OCI-LY7 (cell line): ENCODE measurements at regions not wholly inside any gene's neighbourhood (a gene's known extent, or its start where the extent isn't known, plus 50 kb on each side); places are given as distances from the start of the nearest gene placed in this dataset.

Experiments used
- BruUV-seq: library from RNA; stranded (reverse); fragments of 400-500 nt; replicated peaks from 2 replicates; lab custom pipeline; 2021; lab: Mats Ljungman, UMichigan
- CTCF ChIA-PET: fragments of 300-600 bp; sonication (Branson Sonifier 250); formaldehyde crosslinking; loops from one replicate; lab custom pipeline; 2022; ENCODE audit warnings: antibody characterized with exemption; ENCODE audit not compliant: unreplicated experiment; lab: Charles Lee
- POLR2A ChIA-PET: fragments of 300-600 bp; sonication (Branson Sonifier 250); formaldehyde crosslinking; loops from one replicate; lab custom pipeline; 2022; ENCODE audit warnings: antibody characterized with exemption; lab: Charles Lee
- DNase-seq: peaks from one replicate; pipeline ENCODE4 v3.0.0-alpha.2; 2015; ENCODE audit warnings: low spot score
- H2AFZ ChIP-seq: fragments of 200-600 bp; sonication (generic), shearing (Covaris generic); 2 replicates; pipeline ENCODE4 v1.6.1; 2014; ENCODE audit warnings: mild to moderate bottlenecking, antibody characterized with exemption, low read length, moderate library complexity
- H3K27ac ChIP-seq: fragments of 200-600 bp; sonication (generic); 2 replicates; pipeline ENCODE4 v1.5.1; 2014; ENCODE audit warnings: mixed run types, low read depth, mild to moderate bottlenecking, moderate library complexity, low read length, inconsistent platforms; ENCODE audit not compliant: poor library complexity, severe bottlenecking
- H3K36me3 ChIP-seq: fragments of 200-600 bp; sonication (generic); 2 replicates; pipeline ENCODE4 v1.6.1; 2014; ENCODE audit warnings: mild to moderate bottlenecking, antibody characterized with exemption, low read length, moderate library complexity, mixed read lengths; ENCODE audit not compliant: insufficient read depth
- H3K4me1 ChIP-seq: fragments of 200-600 bp; sonication (generic); 2 replicates; pipeline ENCODE4 v1.5.1; 2014; ENCODE audit warnings: mild to moderate bottlenecking, low read length; ENCODE audit not compliant: insufficient read depth, poor library complexity, severe bottlenecking
- H3K4me2 ChIP-seq: fragments of 200-600 bp; sonication (generic); 2 replicates; pipeline ENCODE4 v1.6.1; 2014; ENCODE audit warnings: mild to moderate bottlenecking, low read length
- H3K4me3 ChIP-seq: fragments of 200-600 bp; sonication (generic); 2 replicates; pipeline ENCODE4 v1.5.1; 2014; ENCODE audit warnings: mild to moderate bottlenecking, low read depth, low read length; ENCODE audit not compliant: poor library complexity, severe bottlenecking
- H3K79me2 ChIP-seq: fragments of 200-600 bp; sonication (generic); 2 replicates; pipeline ENCODE4 v1.6.1; 2016; ENCODE audit warnings: low read depth, mild to moderate bottlenecking, low read length, moderate library complexity, mixed read lengths; ENCODE audit not compliant: insufficient read depth
- H3K9me2 ChIP-seq: fragments of 200-600 bp; sonication (generic); 2 replicates; pipeline ENCODE4 v1.6.1; 2016; ENCODE audit warnings: mild to moderate bottlenecking, low read length, mixed read lengths; ENCODE audit not compliant: insufficient read depth
- H3K9me3 ChIP-seq: fragments of 200-600 bp; sonication (generic); 2 replicates; pipeline ENCODE4 v1.6.1; 2014; ENCODE audit warnings: mild to moderate bottlenecking, mixed run types, low read length, mixed read lengths
- H4K20me1 ChIP-seq: fragments of 200-600 bp; sonication (generic); 2 replicates; pipeline ENCODE4 v1.6.1; 2014; ENCODE audit warnings: mild to moderate bottlenecking, antibody characterized with exemption, low read length, moderate library complexity, mixed read lengths; ENCODE audit not compliant: insufficient read depth
- EZH2phosphoT487 ChIP-seq: fragments of 200-600 bp; sonication (generic); IDR thresholded peaks from 2 replicates; pipeline ENCODE4 v1.6.1; 2018; ENCODE audit warnings: low read depth, borderline replicate concordance, mild to moderate bottlenecking, mixed run types, antibody characterized with exemption, low read length, moderate library complexity, mixed read lengths
- intact Hi-C: fragments of 100-400 bp; cut with micrococcal nuclease; formaldehyde crosslinking; loops from one replicate; pipeline ENCODE4 v1.10.0; 2022; ENCODE audit not compliant: unreplicated experiment
- TF ChIP-seq, protein P1 (sequence below): fragments of 200-600 bp; sonication (generic); conservative IDR thresholded peaks from 2 replicates; pipeline ENCODE4 v1.5.1; 2014; ENCODE audit warnings: mild to moderate bottlenecking, antibody characterized with exemption, low read length, moderate library complexity, mixed read lengths

GRCh38 chr4:18180892-18181291, 159.3 kb upstream of the LCORL start:
- H3K79me2 ChIP-seq, result no peaks in the 10 kb centered on the region
- no peaks in the 10 kb centered on the region for H3K36me3 ChIP-seq
- no peak overlapping the region for H2AFZ ChIP-seq
- H3K27ac ChIP-seq, result no peak overlapping the region
- H3K4me1 ChIP-seq, result no peaks in the 10 kb centered on the region
- DNase-seq, result no peak
- no peaks in the 10 kb centered on the region for H3K9me2 ChIP-seq
- no peak overlapping the region for H3K4me2 ChIP-seq
- CTCF ChIA-PET, result no interaction called here
- intact Hi-C loops, result no loop called here
- POLR2A ChIA-PET, result interaction anchor here (1.4 kb wide), 1 partner anchor 13 kb away, joined by 3 read pairs; no protein-coding TSS in a partner anchor
- no peaks in the 10 kb centered on the region for H4K20me1 ChIP-seq
- TF ChIP-seq EZH2phosphoT487, result no peak
- TF ChIP-seq, protein P1, sequence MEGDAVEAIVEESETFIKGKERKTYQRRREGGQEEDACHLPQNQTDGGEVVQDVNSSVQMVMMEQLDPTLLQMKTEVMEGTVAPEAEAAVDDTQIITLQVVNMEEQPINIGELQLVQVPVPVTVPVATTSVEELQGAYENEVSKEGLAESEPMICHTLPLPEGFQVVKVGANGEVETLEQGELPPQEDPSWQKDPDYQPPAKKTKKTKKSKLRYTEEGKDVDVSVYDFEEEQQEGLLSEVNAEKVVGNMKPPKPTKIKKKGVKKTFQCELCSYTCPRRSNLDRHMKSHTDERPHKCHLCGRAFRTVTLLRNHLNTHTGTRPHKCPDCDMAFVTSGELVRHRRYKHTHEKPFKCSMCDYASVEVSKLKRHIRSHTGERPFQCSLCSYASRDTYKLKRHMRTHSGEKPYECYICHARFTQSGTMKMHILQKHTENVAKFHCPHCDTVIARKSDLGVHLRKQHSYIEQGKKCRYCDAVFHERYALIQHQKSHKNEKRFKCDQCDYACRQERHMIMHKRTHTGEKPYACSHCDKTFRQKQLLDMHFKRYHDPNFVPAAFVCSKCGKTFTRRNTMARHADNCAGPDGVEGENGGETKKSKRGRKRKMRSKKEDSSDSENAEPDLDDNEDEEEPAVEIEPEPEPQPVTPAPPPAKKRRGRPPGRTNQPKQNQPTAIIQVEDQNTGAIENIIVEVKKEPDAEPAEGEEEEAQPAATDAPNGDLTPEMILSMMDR, result no peak
- H3K4me3 ChIP-seq, result no peak overlapping the region
- no TSS peak for BruUV-seq
- no peaks in the 10 kb centered on the region for H3K9me3 ChIP-seq

- intact Hi-C loops, result no loop called here
- no TSS peak for BruUV-seq
- no peak overlapping the region for H3K4me2 ChIP-seq
- no peak overlapping the region for H3K4me3 ChIP-seq
- ChIA-PET POLR2A (interaction anchor here (0.8 to 1.4 kb wide), 3 partner anchors 12 to 39 kb away, joined by 3 to 4 read pairs (median 3); no protein-coding TSS in a partner anchor), CTCF (no interaction called here)
- no peak for DNase-seq
- H3K9me2 ChIP-seq, result no peaks in the 10 kb centered on the region
- no peak overlapping the region for H2AFZ ChIP-seq
- no peaks in the 10 kb centered on the region for H3K79me2 ChIP-seq
- H3K36me3 ChIP-seq, result no peaks in the 10 kb centered on the region
- H3K9me3 ChIP-seq, result no peaks in the 10 kb centered on the region
- no peak overlapping the region for H3K27ac ChIP-seq
- no peaks in the 10 kb centered on the region for H3K4me1 ChIP-seq
- TF ChIP-seq, protein P1, result no peak
- no peak for TF ChIP-seq EZH2phosphoT487
- no peaks in the 10 kb centered on the region for H4K20me1 ChIP-seq
Observed at GRCh38 chr4:18180122-18180521, 158.6 kb upstream of the LCORL start.

DNA sequence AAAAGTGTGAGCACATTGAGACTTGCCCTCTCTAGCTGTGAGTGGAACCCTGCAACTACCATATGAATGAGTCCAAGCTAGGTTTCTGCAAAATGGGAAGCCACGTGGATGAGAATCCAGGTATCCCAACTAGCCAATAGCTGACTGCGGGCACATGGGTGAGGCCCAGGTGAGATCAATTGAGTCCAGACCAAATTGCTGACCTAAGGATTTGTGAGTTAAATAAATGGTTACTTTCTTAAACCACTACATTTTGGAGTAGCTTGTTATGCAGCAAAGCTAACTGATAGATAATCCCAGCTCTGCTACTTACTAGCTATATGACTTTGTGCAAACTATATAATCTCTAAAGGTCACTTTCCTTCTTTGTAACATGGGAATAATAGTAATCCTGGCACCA, 150.3 kb upstream of the LCORL start:
- no peak overlapping the region for H2AFZ ChIP-seq
- POLR2A ChIA-PET, result interaction anchor here (1.6 kb wide), 1 partner anchor 13 kb away, joined by 3 read pairs; no protein-coding TSS in a partner anchor

More for the DNA sequence above, 150.3 kb upstream of the LCORL start:
- no peaks in the 10 kb centered on the region for H4K20me1 ChIP-seq
- CTCF ChIA-PET, result no interaction called here
- H3K9me2 ChIP-seq, result peaks cover 4% of the 10 kb centered on the region; the same call in 1 of the 2 replicates
- H3K4me1 ChIP-seq, result no peaks in the 10 kb centered on the region
- no peaks in the 10 kb centered on the region for H3K79me2 ChIP-seq
- BruUV-seq, result no TSS peak
- H3K4me2 ChIP-seq, result no peak overlapping the region
- intact Hi-C loops, result no loop called here
- H3K9me3 ChIP-seq, result no peaks in the 10 kb centered on the region
- DNase-seq, result no peak
- no peaks in the 10 kb centered on the region for H3K36me3 ChIP-seq
- H3K4me3 ChIP-seq, result no peak overlapping the region
- no peak overlapping the region for H3K27ac ChIP-seq
- no peak for TF ChIP-seq EZH2phosphoT487
- TF ChIP-seq, protein P1, result no peak
